ENCODE measurements at regions not wholly inside any gene's neighbourhood (a gene's known extent, or its start where the extent isn't known, plus 50 kb on each side); places are given as distances from the start of the nearest gene placed in this dataset.

DNA sequence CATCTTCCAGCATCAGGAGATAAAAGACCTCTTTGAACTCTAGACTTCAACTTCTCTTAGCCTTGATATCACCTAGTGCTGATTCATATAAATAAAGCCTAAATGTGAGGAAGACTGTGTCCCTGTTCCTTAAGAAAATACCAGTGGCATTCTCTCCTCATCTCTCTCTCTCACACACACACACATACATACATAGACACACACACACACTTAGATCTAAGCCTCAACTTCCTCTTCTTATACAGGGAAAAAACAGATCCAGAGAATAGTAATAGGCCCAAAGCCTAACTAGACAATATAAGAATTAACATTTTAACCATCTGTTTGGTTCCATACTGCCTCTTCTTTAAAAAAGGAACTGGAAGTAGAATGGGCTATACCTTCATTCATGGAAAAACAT, 195.3 kb upstream of the NR4A3 start:
- H3K36me3 ChIP-seq (ENCODE audit: control insufficient read depth, insufficient read depth, low read length), result no peaks in the 10 kb centered on the region

DNA sequence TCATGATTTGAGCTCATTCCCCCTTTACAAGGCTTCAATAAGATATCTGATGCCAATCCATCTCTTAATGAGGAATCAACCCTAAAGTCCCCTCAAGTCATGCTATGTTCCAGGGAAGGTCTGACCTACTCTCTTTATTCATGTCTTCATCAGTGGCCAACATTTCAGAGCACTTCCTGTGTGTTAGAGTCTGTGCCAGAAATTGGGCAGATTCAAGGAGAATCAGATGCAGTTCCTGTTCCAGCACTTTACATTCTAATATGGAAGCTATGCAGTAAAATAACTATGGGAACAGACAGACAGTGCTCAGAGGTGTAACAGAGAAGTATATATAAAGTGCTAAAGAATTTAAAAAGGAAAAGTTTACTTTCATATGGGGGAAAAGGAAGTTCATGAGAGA, 193.4 kb upstream of the NR4A3 start:
- no peak overlapping the region for H3K27ac ChIP-seq (ENCODE audit: insufficient read depth, low read depth, low read length, poor library complexity, severe bottlenecking)
- H3K36me3 ChIP-seq (ENCODE audit: control insufficient read depth, insufficient read depth, low read length), result no peaks in the 10 kb centered on the region
- no peaks in the 10 kb centered on the region for H3K9me3 ChIP-seq (ENCODE audit: control insufficient read depth, low read length)
- no peaks in the 10 kb centered on the region for H3K27me3 ChIP-seq (ENCODE audit: control insufficient read depth, insufficient read depth, low read length, poor library complexity, severe bottlenecking)
- H3K4me3 ChIP-seq (ENCODE audit: insufficient read depth, low read depth, low read length), result no peak overlapping the region
- no peaks in the 10 kb centered on the region for H3K4me1 ChIP-seq (ENCODE audit: control insufficient read depth, insufficient read depth, low read length)

More for the DNA sequence above, 195.3 kb upstream of the NR4A3 start:
- H3K27me3 ChIP-seq (ENCODE audit: control insufficient read depth, insufficient read depth, low read length, poor library complexity, severe bottlenecking), result no peaks in the 10 kb centered on the region
- H3K4me1 ChIP-seq (ENCODE audit: control insufficient read depth, insufficient read depth, low read length), result no peaks in the 10 kb centered on the region
- no peaks in the 10 kb centered on the region for H3K9me3 ChIP-seq (ENCODE audit: control insufficient read depth, low read length)
- no peak overlapping the region for H3K4me3 ChIP-seq (ENCODE audit: insufficient read depth, low read depth, low read length)
- H3K27ac ChIP-seq (ENCODE audit: insufficient read depth, low read depth, low read length, poor library complexity, severe bottlenecking), result no peak overlapping the region

DNA sequence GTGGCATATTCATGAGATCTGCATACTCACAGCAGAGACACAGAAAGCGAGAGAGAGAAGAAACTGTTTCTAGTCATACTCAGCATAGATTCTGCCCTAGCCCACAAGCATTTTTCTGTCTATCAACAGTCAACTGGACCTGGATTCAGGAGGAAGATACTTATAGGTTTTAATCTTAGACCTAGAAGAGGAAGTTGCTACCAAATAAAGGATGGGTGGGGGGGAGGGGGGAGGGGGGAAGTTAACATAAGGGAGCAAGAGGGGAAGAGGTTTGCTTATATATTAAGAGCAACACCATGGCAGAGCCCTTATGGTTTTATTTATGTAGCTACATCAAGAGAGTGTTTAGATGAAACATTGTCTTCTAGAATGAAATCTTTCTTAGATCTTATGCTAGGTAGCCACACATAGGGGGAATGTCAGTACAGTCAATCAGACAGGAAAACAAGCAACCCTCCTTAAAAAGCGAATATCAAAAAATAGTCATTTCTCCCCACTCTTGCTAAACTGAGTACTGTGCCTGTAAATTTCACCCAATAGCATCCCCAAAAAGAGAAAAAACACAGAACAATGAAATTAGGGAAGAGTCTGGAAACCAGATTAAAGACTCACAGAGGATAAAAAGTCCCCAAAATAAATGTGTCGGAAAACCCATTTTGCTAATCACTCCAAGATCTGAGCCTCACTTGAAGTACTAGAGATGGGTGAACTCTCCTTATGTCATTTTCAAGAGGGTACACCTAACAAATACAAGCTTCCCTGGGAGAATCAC, 192.7 kb upstream of the NR4A3 start:
- Histone ChIP-seq H3K4me3 (ENCODE audit: insufficient read depth, low read depth, low read length) (no peak overlapping the region), H3K4me1 (ENCODE audit: control insufficient read depth, insufficient read depth, low read length) (no peaks in the 10 kb centered on the region), H3K27ac (ENCODE audit: insufficient read depth, low read depth, low read length, poor library complexity, severe bottlenecking) (no peak overlapping the region), H3K9me3 (ENCODE audit: control insufficient read depth, low read length) (no peaks in the 10 kb centered on the region), H3K27me3 (ENCODE audit: control insufficient read depth, insufficient read depth, low read length, poor library complexity, severe bottlenecking) (no peaks in the 10 kb centered on the region), H3K36me3 (ENCODE audit: control insufficient read depth, insufficient read depth, low read length) (no peaks in the 10 kb centered on the region)
- WGBS, 2 experiments, result 91 to 94% methylated on average over 3 of the region's 3 CpGs

DNA sequence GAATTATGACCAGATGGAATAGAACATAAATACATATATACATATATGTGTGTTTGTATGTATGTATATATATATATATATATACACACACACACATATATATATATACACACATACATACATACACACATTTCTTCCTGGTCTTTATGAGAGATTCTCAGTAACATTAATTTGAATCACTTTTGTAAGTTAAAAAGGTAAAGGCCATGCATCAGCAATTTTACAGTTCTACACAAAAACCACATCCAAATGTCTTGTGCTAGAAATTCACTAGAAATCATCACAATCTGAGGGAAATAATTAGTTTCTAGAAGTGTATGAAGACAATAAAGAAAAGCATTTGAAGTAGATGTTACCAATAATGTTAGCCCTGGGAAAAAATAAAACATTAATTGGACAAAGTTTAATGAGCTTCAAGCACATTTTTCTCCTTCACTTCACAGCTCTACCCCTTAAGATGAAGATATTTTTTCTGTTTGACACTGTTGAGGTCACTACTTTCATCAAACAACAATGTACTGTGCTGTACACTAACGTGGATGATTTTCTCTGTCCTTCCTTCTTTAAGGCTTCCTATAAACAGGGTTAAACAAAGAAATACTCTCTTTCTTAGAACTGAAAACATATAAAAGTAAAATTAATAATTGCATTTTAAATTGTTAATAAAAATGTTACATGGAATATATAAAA, 189.2 kb upstream of the NR4A3 start:
- 80 to 100% methylated on average over 1 of the region's 1 CpG for WGBS, 2 experiments
- Histone ChIP-seq H3K27ac (ENCODE audit: insufficient read depth, low read depth, low read length, poor library complexity, severe bottlenecking) (no peak overlapping the region), H3K9me3 (ENCODE audit: control insufficient read depth, low read length) (no peaks in the 10 kb centered on the region), H3K4me3 (ENCODE audit: insufficient read depth, low read depth, low read length) (no peak overlapping the region), H3K4me1 (ENCODE audit: control insufficient read depth, insufficient read depth, low read length) (no peaks in the 10 kb centered on the region), H3K36me3 (ENCODE audit: control insufficient read depth, insufficient read depth, low read length) (no peaks in the 10 kb centered on the region), H3K27me3 (ENCODE audit: control insufficient read depth, insufficient read depth, low read length, poor library complexity, severe bottlenecking) (no peaks in the 10 kb centered on the region)

DNA sequence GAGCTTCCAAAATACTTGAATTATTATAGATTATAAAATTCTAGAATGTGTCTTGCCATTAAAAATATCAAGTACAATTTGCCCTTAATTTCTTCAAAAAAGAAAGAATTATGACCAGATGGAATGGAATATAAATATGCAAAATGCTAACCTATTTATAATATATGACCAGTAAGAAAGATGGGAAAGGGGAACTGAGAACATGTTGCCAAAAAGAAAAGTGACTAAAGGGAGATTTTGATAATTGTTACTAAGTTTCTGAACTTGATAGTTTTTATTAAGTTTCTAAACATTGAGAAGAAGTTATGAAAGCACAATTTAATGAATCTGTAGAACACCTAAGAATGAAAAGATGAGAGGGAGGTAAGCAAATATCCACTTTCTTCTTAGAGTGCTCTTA, 188.4 kb upstream of the NR4A3 start:
- no peak overlapping the region for H3K27ac ChIP-seq (ENCODE audit: insufficient read depth, low read depth, low read length, poor library complexity, severe bottlenecking)
- H3K4me3 ChIP-seq (ENCODE audit: insufficient read depth, low read depth, low read length), result no peak overlapping the region
- H3K4me1 ChIP-seq (ENCODE audit: control insufficient read depth, insufficient read depth, low read length), result no peaks in the 10 kb centered on the region
- H3K27me3 ChIP-seq (ENCODE audit: control insufficient read depth, insufficient read depth, low read length, poor library complexity, severe bottlenecking), result no peaks in the 10 kb centered on the region
- H3K36me3 ChIP-seq (ENCODE audit: control insufficient read depth, insufficient read depth, low read length), result no peaks in the 10 kb centered on the region
- H3K9me3 ChIP-seq (ENCODE audit: control insufficient read depth, low read length), result no peaks in the 10 kb centered on the region

DNA sequence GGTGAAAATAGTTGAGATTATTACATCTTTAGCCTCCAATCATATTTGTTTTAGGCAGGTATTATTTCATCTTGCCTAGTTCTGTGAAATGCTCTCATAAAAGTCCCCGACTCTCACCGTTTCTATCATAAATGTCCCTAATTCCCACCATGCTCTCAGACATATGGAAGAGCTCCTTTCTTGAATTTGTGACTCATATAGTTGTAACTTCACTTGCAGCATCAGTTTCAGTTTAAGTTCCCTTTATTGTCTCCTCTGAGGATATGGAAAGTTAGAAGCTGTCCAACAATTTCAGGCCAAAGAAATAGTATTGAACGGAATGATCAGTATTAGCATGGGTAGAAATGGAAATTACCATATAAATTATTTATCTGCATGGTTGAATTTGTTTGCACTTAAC, 187.5 kb upstream of the NR4A3 start:
- WGBS, 2 experiments, result 93 to 97% methylated on average over 2 to 3 of the region's 3 CpGs

DNA sequence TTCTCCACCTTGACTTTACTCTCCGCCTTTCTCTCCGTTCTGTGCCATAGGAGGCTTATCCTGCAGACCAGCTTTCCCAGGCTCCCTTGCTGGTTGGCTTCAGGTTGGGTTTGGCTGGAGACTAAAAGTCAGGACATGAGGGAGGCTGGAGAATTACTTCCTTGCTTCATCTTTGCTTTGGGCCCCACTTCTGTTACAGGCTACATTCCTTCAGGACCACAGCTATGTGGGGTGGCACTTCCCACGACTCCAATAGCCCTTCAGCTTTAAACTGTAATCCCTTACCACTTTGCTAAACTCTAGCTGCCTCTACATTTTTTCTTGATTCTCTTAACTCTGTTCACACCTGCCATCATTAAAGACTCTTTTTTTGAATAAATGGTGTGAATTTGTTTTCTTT, 186.7 kb upstream of the NR4A3 start:
- Histone ChIP-seq H3K4me3 (ENCODE audit: insufficient read depth, low read depth, low read length) (no peak overlapping the region), H3K36me3 (ENCODE audit: control insufficient read depth, insufficient read depth, low read length) (no peaks in the 10 kb centered on the region), H3K9me3 (ENCODE audit: control insufficient read depth, low read length) (no peaks in the 10 kb centered on the region), H3K4me1 (ENCODE audit: control insufficient read depth, insufficient read depth, low read length) (no peaks in the 10 kb centered on the region), H3K27me3 (ENCODE audit: control insufficient read depth, insufficient read depth, low read length, poor library complexity, severe bottlenecking) (no peaks in the 10 kb centered on the region), H3K27ac (ENCODE audit: insufficient read depth, low read depth, low read length, poor library complexity, severe bottlenecking) (no peak overlapping the region)
- 87 to 88% methylated on average over 3 of the region's 3 CpGs for WGBS, 2 experiments

More for the DNA sequence above, 187.5 kb upstream of the NR4A3 start:
- Histone ChIP-seq H3K4me1 (ENCODE audit: control insufficient read depth, insufficient read depth, low read length) (no peaks in the 10 kb centered on the region), H3K27me3 (ENCODE audit: control insufficient read depth, insufficient read depth, low read length, poor library complexity, severe bottlenecking) (no peaks in the 10 kb centered on the region), H3K4me3 (ENCODE audit: insufficient read depth, low read depth, low read length) (no peak overlapping the region), H3K9me3 (ENCODE audit: control insufficient read depth, low read length) (no peaks in the 10 kb centered on the region), H3K36me3 (ENCODE audit: control insufficient read depth, insufficient read depth, low read length) (no peaks in the 10 kb centered on the region), H3K27ac (ENCODE audit: insufficient read depth, low read depth, low read length, poor library complexity, severe bottlenecking) (no peak overlapping the region)

DNA sequence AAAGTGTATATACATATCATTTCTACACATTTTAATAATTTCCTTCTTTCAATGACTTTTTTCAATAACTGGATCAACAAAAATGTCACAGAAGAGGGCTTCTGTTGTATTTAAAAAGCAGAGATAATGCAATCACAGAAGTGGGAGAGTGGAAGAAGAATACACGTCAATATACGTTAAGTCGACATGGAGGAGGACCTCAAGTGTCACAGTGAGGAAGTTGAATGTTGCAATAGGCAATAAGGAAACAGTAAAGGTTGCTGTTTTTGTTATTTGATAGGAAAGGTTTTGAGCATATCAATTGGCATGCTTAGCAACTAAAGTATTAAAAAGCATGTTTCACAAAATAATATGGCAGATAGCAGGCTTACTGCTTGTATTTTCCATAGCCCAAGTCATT, 184.0 kb upstream of the NR4A3 start:
- no peaks in the 10 kb centered on the region for H3K27me3 ChIP-seq (ENCODE audit: control insufficient read depth, insufficient read depth, low read length, poor library complexity, severe bottlenecking)
- no peak overlapping the region for H3K4me3 ChIP-seq (ENCODE audit: insufficient read depth, low read depth, low read length)
- no peaks in the 10 kb centered on the region for H3K4me1 ChIP-seq (ENCODE audit: control insufficient read depth, insufficient read depth, low read length)
- WGBS, 2 experiments, result 96 to 98% methylated on average over 3 of the region's 3 CpGs
- H3K36me3 ChIP-seq (ENCODE audit: control insufficient read depth, insufficient read depth, low read length), result no peaks in the 10 kb centered on the region
- H3K9me3 ChIP-seq (ENCODE audit: control insufficient read depth, low read length), result no peaks in the 10 kb centered on the region
- H3K27ac ChIP-seq (ENCODE audit: insufficient read depth, low read depth, low read length, poor library complexity, severe bottlenecking), result no peak overlapping the region

DNA sequence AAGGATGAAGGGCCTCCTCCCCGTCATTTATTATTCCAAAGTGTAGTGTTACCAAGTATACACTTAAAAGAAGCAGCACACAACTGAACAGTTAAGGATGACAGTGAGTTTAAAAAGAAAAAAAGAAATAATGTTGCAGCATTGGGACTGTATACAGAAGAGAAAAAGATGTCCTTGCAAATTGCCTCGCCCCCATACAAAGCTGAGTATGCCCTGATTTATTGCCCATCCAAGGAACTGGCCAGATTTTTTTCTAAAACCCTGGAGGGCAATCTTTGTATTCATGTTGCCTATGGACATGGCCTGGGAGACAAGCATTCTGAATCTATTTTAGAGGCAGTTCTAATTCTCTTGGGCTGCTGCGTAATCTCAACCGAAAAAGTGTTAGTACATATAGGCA, 182.7 kb upstream of the NR4A3 start:
- Histone ChIP-seq H3K9me3 (ENCODE audit: control insufficient read depth, low read length) (no peaks in the 10 kb centered on the region), H3K27me3 (ENCODE audit: control insufficient read depth, insufficient read depth, low read length, poor library complexity, severe bottlenecking) (no peaks in the 10 kb centered on the region), H3K27ac (ENCODE audit: insufficient read depth, low read depth, low read length, poor library complexity, severe bottlenecking) (no peak overlapping the region), H3K4me3 (ENCODE audit: insufficient read depth, low read depth, low read length) (no peak overlapping the region), H3K4me1 (ENCODE audit: control insufficient read depth, insufficient read depth, low read length) (no peaks in the 10 kb centered on the region), H3K36me3 (ENCODE audit: control insufficient read depth, insufficient read depth, low read length) (no peaks in the 10 kb centered on the region)
- WGBS, 2 experiments, result 81 to 98% methylated on average over 3 of the region's 4 CpGs

DNA sequence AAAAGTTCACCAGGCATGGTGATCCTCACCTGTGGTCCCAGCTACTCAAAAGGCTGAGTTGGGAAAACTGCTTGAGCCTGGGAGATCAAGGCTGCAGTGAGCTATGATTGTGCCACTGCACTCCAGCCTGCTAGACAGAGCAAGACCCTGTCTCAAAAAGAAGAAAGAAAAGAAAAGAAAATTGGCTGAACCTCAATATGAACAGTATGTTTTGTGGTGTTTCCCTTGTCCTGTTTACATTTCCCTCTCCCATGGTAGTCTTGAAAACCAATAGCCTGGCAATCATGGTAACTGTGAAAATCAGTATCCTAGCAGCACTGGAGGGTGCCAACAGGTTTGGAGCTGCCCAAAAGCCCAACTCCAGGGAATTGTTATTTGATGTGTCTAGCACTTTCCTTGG, 174.1 kb upstream of the NR4A3 start:
- H3K27ac ChIP-seq (ENCODE audit: insufficient read depth, low read depth, low read length, poor library complexity, severe bottlenecking), result no peak overlapping the region
- H3K27me3 ChIP-seq (ENCODE audit: control insufficient read depth, insufficient read depth, low read length, poor library complexity, severe bottlenecking), result no peaks in the 10 kb centered on the region
- H3K36me3 ChIP-seq (ENCODE audit: control insufficient read depth, insufficient read depth, low read length), result no peaks in the 10 kb centered on the region
- H3K4me1 ChIP-seq (ENCODE audit: control insufficient read depth, insufficient read depth, low read length), result no peaks in the 10 kb centered on the region
- no peaks in the 10 kb centered on the region for H3K9me3 ChIP-seq (ENCODE audit: control insufficient read depth, low read length)
- H3K4me3 ChIP-seq (ENCODE audit: insufficient read depth, low read depth, low read length), result no peak overlapping the region

Data from ectodermal cell (in vitro differentiated cells).